ENCODE measurements at regions not wholly inside any gene's neighbourhood (a gene's known extent, or its start where the extent isn't known, plus 50 kb on each side); places are given as distances from the start of the nearest gene placed in this dataset.
A peak's percentile ranks its signal among the peaks of the same experiment; 100 is the strongest.
"Not testable (repeated sequence)": the region's sequence is repeated elsewhere in the genome, so short reads cannot be mapped to it uniquely, and the experiment has no call there.

GRCh38 chr4:28391877-28392276 lies 1531.2 kb downstream of the STIM2 start:
- no peak for DNase-seq (ENCODE audit: low read depth)

GRCh38 chr4:28402751-28403150 lies 1542.1 kb downstream of the STIM2 start:
- no peak for DNase-seq (ENCODE audit: low read depth)

- DNase-seq (ENCODE audit: low read depth) = no peak
Measured at GRCh38 chr4:28421221-28421620, 1560.6 kb downstream of the STIM2 start.

- no peak for DNase-seq (ENCODE audit: low read depth)
Measured at GRCh38 chr4:28426251-28426650, 1565.6 kb downstream of the STIM2 start.

GRCh38 chr4:28427306-28428085 lies 1566.9 kb downstream of the STIM2 start:
- DNase-seq (ENCODE audit: low read depth) = no peak

- no peak for DNase-seq (ENCODE audit: low read depth)
Measured at GRCh38 chr4:28432348-28433025, 1571.8 kb downstream of the STIM2 start.

GRCh38 chr4:28435314-28435713 lies 1574.7 kb downstream of the STIM2 start:
- no peak for DNase-seq (ENCODE audit: low read depth)

- DNase-seq (ENCODE audit: low read depth) = no peak
Measured at GRCh38 chr4:28436191-28437080, 1575.8 kb downstream of the STIM2 start.

GRCh38 chr4:28443371-28443770 lies 1582.7 kb downstream of the STIM2 start:
- DNase-seq (ENCODE audit: low read depth) = no peak

GRCh38 chr4:28443801-28444412 lies 1583.3 kb downstream of the STIM2 start:
- DNase-seq (ENCODE audit: low read depth) = no peak

- DNase-seq (ENCODE audit: low read depth) = peak; percentile 25
Measured at GRCh38 chr4:28444886-28445496, 1584.3 kb downstream of the STIM2 start.

- DNase-seq (ENCODE audit: low read depth) = no peak
Measured at GRCh38 chr4:28449085-28449484, 1588.4 kb downstream of the STIM2 start.

- no peak for DNase-seq (ENCODE audit: low read depth)
Measured at GRCh38 chr4:28451346-28451745, 1590.7 kb downstream of the STIM2 start.

GRCh38 chr4:28462766-28463700 lies 1602.4 kb downstream of the STIM2 start:
- DNase-seq (ENCODE audit: low read depth) = no peak

GRCh38 chr4:28464823-28465222 lies 1604.2 kb downstream of the STIM2 start:
- DNase-seq (ENCODE audit: low read depth) = no peak

GRCh38 chr4:28466886-28467285 lies 1606.2 kb downstream of the STIM2 start:
- not testable (repeated sequence) for DNase-seq (ENCODE audit: low read depth)

- DNase-seq (ENCODE audit: low read depth) = no peak
Measured at GRCh38 chr4:28469387-28469786, 1608.7 kb downstream of the STIM2 start.

GRCh38 chr4:28469886-28470285 lies 1609.2 kb downstream of the STIM2 start:
- no peak for DNase-seq (ENCODE audit: low read depth)

- no peak for DNase-seq (ENCODE audit: low read depth)
Measured at GRCh38 chr4:28475381-28475780, 1614.7 kb downstream of the STIM2 start.

GRCh38 chr4:28479666-28480065 lies 1619.0 kb downstream of the STIM2 start:
- DNase-seq (ENCODE audit: low read depth) = no peak

GRCh38 chr4:28481565-28481964 lies 1620.9 kb downstream of the STIM2 start:
- no peak for DNase-seq (ENCODE audit: low read depth)

Measured in HS-5 (cell line).